ENCODE measurements at regions not wholly inside any gene's neighbourhood (a gene's known extent, or its start where the extent isn't known, plus 50 kb on each side); places are given as distances from the start of the nearest gene placed in this dataset.

DNA sequence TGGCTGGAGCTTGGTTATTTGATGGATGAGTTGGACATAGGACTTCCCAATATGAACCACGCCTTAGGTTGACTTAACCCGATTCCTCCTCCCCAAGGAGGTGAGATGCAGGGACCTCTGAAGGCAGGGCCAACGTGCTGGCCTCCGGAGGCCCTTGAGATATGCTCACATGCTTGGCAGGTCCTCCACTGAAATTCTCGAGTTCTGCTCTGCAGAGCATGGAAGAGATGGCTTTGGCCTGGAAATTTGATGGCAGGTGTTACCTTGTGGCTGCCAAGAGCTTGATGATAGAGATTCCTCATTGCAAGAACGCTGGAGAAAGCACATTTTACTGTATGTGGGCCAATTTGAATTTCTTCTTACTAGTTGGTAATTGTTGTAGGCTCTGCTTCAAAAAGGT lies 117.4 kb upstream of the LIMCH1 start:
- no peak for TF ChIP-seq EZH2 (IDR thresholded peaks at IDR 0.05; ENCODE audit: insufficient read depth, poor library complexity, severe bottlenecking)
- no peak for TF ChIP-seq EZH2phosphoT487 (IDR thresholded peaks at IDR 0.05; ENCODE audit: insufficient read depth, low read depth)
